ENCODE measurements at regions not wholly inside any gene's neighbourhood (a gene's known extent, or its start where the extent isn't known, plus 50 kb on each side); places are given as distances from the start of the nearest gene placed in this dataset.

DNA sequence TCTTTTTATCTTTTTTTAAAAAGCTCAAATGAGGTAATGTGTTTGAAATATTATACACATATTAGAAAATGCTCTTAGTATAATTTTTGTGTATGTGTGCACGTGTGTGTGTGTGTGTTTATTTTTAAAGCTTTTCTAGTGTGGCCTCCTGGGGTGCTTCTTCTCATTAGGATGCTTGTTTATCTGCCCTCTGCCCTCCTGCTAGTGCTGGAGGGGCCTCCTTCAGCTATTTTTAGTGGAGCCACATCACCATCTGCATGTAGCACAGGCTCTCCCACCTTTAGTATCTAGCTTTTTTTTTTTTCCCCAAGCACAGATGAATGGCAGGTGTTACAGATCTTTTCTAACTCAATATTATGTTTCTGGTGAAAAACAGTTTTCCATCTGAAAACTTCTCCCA lies 155.7 kb upstream of the TMEM229A start:
- Histone ChIP-seq H4K8ac (ENCODE audit: extremely low read depth, insufficient read depth, low read length) (no peak overlapping the region), H3K9ac (replicated peaks in 1 of 4; ENCODE audit: extremely low read depth in 1 of 4, low read depth in 3 of 4, low read length in 3 of 4) (no peak overlapping the region), H3K79me2 (ENCODE audit: control insufficient read depth in 1 of 2, insufficient read depth in 2 of 2, low read length in 2 of 2) (no peaks in the 10 kb centered on the region), H2BK12ac (ENCODE audit: low read depth, low read length) (no peak overlapping the region), H2BK15ac (ENCODE audit: low read length) (no peak overlapping the region), H3K14ac (ENCODE audit: insufficient read length) (no peak overlapping the region), H3K79me1 (ENCODE audit: low read depth, low read length) (no peaks in the 10 kb centered on the region), H2BK20ac (ENCODE audit: low read length) (no peak overlapping the region), H3K23me2 (ENCODE audit: low read depth, low read length) (no peaks in the 10 kb centered on the region), H2AFZ (ENCODE audit: low read length) (no peak overlapping the region), H3K4me3 (ENCODE audit: extremely low read depth in 1 of 4, insufficient read depth in 2 of 4, low read depth in 3 of 4, low read length in 4 of 4) (no peak overlapping the region), H3K27ac (ENCODE audit: low read depth, low read length) (no peak overlapping the region), H2AK5ac (ENCODE audit: low read depth, low read length) (no peak overlapping the region), H4K20me1 (replicated peaks in 1 of 2; ENCODE audit: control insufficient read depth in 1 of 2, insufficient read depth in 2 of 2, low read length in 2 of 2) (no peaks in the 10 kb centered on the region), H3K36me3 (ENCODE audit: control insufficient read depth in 2 of 4, insufficient read depth in 4 of 4, low read length in 3 of 4) (no peaks in the 10 kb centered on the region), H3K23ac (ENCODE audit: insufficient read length) (no peak overlapping the region), H4K91ac (replicated peaks; ENCODE audit: insufficient read length, low read length) (no peak overlapping the region), H3K4me2 (ENCODE audit: insufficient read depth in 1 of 2, low read depth in 2 of 2, low read length in 2 of 2) (no peak overlapping the region), H3K9me3 (ENCODE audit: insufficient read depth in 2 of 2, low read depth in 1 of 2, low read length in 1 of 2) (no peaks in the 10 kb centered on the region), H3K56ac (replicated peaks; ENCODE audit: insufficient read length, low read depth, low read length) (no peak overlapping the region), H2BK5ac (ENCODE audit: low read depth, low read length) (no peak overlapping the region), H3K27me3 (replicated peaks in 1 of 4; ENCODE audit: control insufficient read depth in 3 of 4, extremely low read depth in 1 of 4, insufficient read depth in 3 of 4, low read length in 3 of 4) (no peaks in the 10 kb centered on the region), H3K4me1 (replicated peaks in 1 of 4; ENCODE audit: control insufficient read depth in 3 of 4, insufficient read depth in 4 of 4, low read length in 3 of 4) (no peaks in the 10 kb centered on the region; a peak in 1 of 7 replicates), H4K5ac (ENCODE audit: insufficient read length, low read depth, low read length) (no peak overlapping the region), H3K4ac (replicated peaks; ENCODE audit: insufficient read length, low read depth, low read length) (no peak overlapping the region), H3K18ac (ENCODE audit: extremely low read depth, low read length) (no peak overlapping the region), H2BK120ac (replicated peaks; ENCODE audit: low read depth, low read length) (no peak overlapping the region)
- no peak for FAIRE-seq
- POLR2A ChIA-PET (ENCODE audit: partially characterized antibody) = interaction anchor here (1.0 kb wide), 1 partner anchor 8 kb away, joined by 3 read pairs; no protein-coding TSS in a partner anchor
- 29% methylated on average over 1 of the region's 1 CpG; no CpG with 5 or more reads in 1 of the 2 experiments for WGBS, 2 experiments (ENCODE audit: extremely low coverage in 1 of 2, insufficient coverage in 1 of 2, insufficient read length in 1 of 2, insufficient replicate concordance in 2 of 2, low coverage in 1 of 2, low lambda C conversion rate in 2 of 2, missing lambda C conversion rate in 1 of 2)
- no peak for DNase-seq (ENCODE audit: low read depth in 1 of 2, low spot score in 2 of 2)
- CTCF ChIA-PET (ENCODE audit: partially characterized antibody) = interaction anchor here (0.6 to 2.3 kb wide), 11 partner anchors 9 to 289 kb away, joined by 3 to 18 read pairs (median 4); no protein-coding TSS in a partner anchor
- TF ChIP-seq SAP30 (IDR thresholded peaks at IDR 0.05; ENCODE audit: insufficient read depth, insufficient replicate concordance, low read length) = no peak
- no peak for TF ChIP-seq BACH1 (IDR thresholded peaks at IDR 0.05; ENCODE audit: low read length)
- no peak for TF ChIP-seq NRF1 (IDR thresholded peaks at IDR 0.05; ENCODE audit: low read depth, low read length)
- TF ChIP-seq CTBP2 (IDR thresholded peaks at IDR 0.05; ENCODE audit: borderline replicate concordance, insufficient read depth, insufficient read length, low read length) = no peak
- no peak for TF ChIP-seq BCL11A (IDR thresholded peaks at IDR 0.05; ENCODE audit: low read depth in 2 of 2, low read length in 2 of 2)
- no peak for TF ChIP-seq SP4 (IDR thresholded peaks at IDR 0.05; ENCODE audit: low read length)
- no peak for TF ChIP-seq GTF2F1 (IDR thresholded peaks at IDR 0.05; ENCODE audit: borderline replicate concordance, low read depth, low read length)
- TF ChIP-seq KDM5A (IDR thresholded peaks at IDR 0.05; ENCODE audit: low read length) = no peak
- TF ChIP-seq KDM1A (IDR thresholded peaks at IDR 0.05; ENCODE audit: borderline replicate concordance, low read length) = no peak
- TF ChIP-seq HDAC6 (IDR thresholded peaks at IDR 0.05; ENCODE audit: low read depth, low read length) = no peak
- TF ChIP-seq CBX8 (IDR thresholded peaks at IDR 0.05; ENCODE audit: borderline replicate concordance, low read depth, low read length) = no peak
- TF ChIP-seq EP300 (IDR thresholded peaks at IDR 0.05; ENCODE audit: borderline replicate concordance in 1 of 2, low read depth in 2 of 2, low read length in 2 of 2) = no peak
- TF ChIP-seq, protein P1, sequence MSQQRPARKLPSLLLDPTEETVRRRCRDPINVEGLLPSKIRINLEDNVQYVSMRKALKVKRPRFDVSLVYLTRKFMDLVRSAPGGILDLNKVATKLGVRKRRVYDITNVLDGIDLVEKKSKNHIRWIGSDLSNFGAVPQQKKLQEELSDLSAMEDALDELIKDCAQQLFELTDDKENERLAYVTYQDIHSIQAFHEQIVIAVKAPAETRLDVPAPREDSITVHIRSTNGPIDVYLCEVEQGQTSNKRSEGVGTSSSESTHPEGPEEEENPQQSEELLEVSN (IDR thresholded peaks at IDR 0.05) = no peak
- TF ChIP-seq RFX5 (IDR thresholded peaks at IDR 0.05; ENCODE audit: borderline replicate concordance, low read depth, low read length) = no peak
